ENCODE measurements at regions not wholly inside any gene's neighbourhood (a gene's known extent, or its start where the extent isn't known, plus 50 kb on each side); places are given as distances from the start of the nearest gene placed in this dataset.

DNA sequence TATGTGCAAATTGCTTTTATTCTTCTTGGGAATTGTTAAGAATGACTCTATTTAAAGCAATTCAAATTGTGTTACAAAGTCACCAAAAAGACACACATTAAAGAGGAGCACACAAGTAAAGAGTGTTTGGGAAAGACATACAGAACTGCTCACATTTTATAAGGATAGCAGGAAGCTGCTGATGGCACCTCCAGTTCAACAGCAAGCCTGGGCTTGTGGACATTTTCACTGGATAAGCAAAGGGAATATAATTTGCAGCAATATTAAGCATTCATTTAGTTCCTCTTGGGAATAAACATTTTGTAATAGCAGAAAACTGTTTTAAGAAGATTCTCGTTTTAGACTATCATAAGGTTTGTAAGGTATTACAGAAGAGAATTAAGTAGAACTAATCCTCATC lies 1271.9 kb downstream of the ZPLD1 start:
- TF ChIP-seq L3MBTL2 (conservative IDR thresholded peaks at IDR 0.05) (no peak), FOXK2 (IDR thresholded peaks at IDR 0.05) (no peak), TARDBP (IDR thresholded peaks at IDR 0.05) (no peak), FOXM1 (IDR thresholded peaks at IDR 0.05; ENCODE audit: borderline replicate concordance) (no peak)
- no peak for DNase-seq (ENCODE audit: extremely low spot score)
- CTCF ChIA-PET, result no interaction called here
- POLR2A ChIA-PET, result no interaction called here

DNA sequence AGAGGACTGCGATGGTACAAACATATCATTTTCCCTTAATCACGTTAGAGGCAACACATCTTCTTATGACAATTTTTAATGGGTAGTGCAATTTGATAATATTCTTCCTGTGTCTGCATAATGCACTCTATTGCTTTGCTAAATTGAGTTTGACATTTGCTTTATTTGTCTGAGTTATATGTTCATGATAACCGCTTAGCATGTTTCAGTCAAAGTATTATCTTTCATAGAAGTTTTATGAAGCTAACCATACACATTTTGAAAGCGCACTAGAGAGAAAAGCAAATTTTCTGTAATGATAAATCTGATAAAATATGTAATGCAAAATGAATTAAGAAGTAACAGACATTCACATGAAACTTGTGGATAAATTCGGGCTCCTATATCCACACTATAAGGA lies 1276.9 kb downstream of the ZPLD1 start:
- DNase-seq (ENCODE audit: extremely low spot score), result no peak
- TF ChIP-seq FOXK2 (IDR thresholded peaks at IDR 0.05) (no peak), NFRKB (IDR thresholded peaks at IDR 0.05) (no peak), HDGF (IDR thresholded peaks at IDR 0.05; ENCODE audit: borderline replicate concordance) (no peak), TARDBP (IDR thresholded peaks at IDR 0.05) (no peak), ELF4 (IDR thresholded peaks at IDR 0.05) (no peak), CTBP1 (IDR thresholded peaks at IDR 0.05; ENCODE audit: borderline replicate concordance) (no peak), FOXM1 (IDR thresholded peaks at IDR 0.05; ENCODE audit: borderline replicate concordance) (no peak), FOXA1 (IDR thresholded peaks at IDR 0.05) (no peak), BHLHE40 (IDR thresholded peaks at IDR 0.05; ENCODE audit: borderline replicate concordance) (no peak), L3MBTL2 (conservative IDR thresholded peaks at IDR 0.05) (no peak), SP1 (IDR thresholded peaks at IDR 0.05) (no peak), ZNF384 (IDR thresholded peaks at IDR 0.05) (no peak), ARNT (IDR thresholded peaks at IDR 0.05) (no peak), SUZ12 (IDR thresholded peaks at IDR 0.05) (no peak), LEF1 (IDR thresholded peaks at IDR 0.05; ENCODE audit: borderline replicate concordance) (no peak)
- TF ChIP-seq, protein P1, sequence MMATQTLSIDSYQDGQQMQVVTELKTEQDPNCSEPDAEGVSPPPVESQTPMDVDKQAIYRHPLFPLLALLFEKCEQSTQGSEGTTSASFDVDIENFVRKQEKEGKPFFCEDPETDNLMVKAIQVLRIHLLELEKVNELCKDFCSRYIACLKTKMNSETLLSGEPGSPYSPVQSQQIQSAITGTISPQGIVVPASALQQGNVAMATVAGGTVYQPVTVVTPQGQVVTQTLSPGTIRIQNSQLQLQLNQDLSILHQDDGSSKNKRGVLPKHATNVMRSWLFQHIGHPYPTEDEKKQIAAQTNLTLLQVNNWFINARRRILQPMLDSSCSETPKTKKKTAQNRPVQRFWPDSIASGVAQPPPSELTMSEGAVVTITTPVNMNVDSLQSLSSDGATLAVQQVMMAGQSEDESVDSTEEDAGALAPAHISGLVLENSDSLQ (IDR thresholded peaks at IDR 0.05), result no peak
- CTCF ChIA-PET, result interaction anchor here (0.6 kb wide), 1 partner anchor 452 kb away, joined by 3 read pairs; no protein-coding TSS in a partner anchor
- POLR2A ChIA-PET, result no interaction called here

DNA sequence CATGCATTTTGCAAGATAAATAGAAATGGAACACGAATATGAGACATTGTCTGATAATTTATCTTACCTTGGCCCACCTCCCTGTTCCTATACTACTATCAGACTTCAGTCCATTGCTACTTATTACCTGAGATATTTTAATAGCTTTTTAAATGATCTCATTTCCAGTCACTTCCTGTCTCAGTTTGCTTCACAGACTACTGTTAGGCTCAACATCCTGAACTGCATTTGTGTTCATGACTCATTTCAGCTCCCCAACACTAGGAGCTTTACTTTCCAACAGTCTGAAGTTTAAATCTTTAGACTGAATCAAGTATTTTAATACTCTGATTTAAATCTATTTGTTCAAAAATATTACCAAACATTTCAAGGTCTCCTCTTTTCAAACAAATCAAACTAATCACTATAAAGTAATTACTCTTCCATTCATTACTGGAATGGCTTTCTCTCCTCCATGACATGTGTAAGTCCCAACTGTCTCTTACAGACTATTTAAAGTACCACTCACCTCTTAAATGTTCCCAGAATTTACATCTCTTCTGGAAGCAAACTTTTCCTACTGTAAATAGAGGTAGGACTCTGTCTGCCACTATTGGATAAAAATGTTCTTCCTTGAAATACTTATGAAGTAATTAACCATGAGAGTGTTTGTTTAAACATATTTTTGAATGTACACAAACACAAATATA lies 1277.6 kb downstream of the ZPLD1 start:
- TF ChIP-seq SUZ12 (IDR thresholded peaks at IDR 0.05) (no peak), FOXM1 (IDR thresholded peaks at IDR 0.05; ENCODE audit: borderline replicate concordance) (no peak), TARDBP (IDR thresholded peaks at IDR 0.05) (no peak), FOXK2 (IDR thresholded peaks at IDR 0.05) (no peak), FOXA1 (IDR thresholded peaks at IDR 0.05) (no peak), LEF1 (IDR thresholded peaks at IDR 0.05; ENCODE audit: borderline replicate concordance) (no peak), L3MBTL2 (conservative IDR thresholded peaks at IDR 0.05) (no peak), ZNF384 (IDR thresholded peaks at IDR 0.05) (no peak), CTBP1 (IDR thresholded peaks at IDR 0.05; ENCODE audit: borderline replicate concordance) (no peak), ARNT (IDR thresholded peaks at IDR 0.05) (no peak), BHLHE40 (IDR thresholded peaks at IDR 0.05; ENCODE audit: borderline replicate concordance) (no peak), NFRKB (IDR thresholded peaks at IDR 0.05) (no peak), HDGF (IDR thresholded peaks at IDR 0.05; ENCODE audit: borderline replicate concordance) (no peak), SP1 (IDR thresholded peaks at IDR 0.05) (no peak), ELF4 (IDR thresholded peaks at IDR 0.05) (no peak)
- TF ChIP-seq, protein P1 (IDR thresholded peaks at IDR 0.05), result no peak
- ChIA-PET POLR2A (no interaction called here), CTCF (interaction anchor here (0.6 kb wide), 1 partner anchor 452 kb away, joined by 3 read pairs; no protein-coding TSS in a partner anchor)
- DNase-seq (ENCODE audit: extremely low spot score), result no peak

DNA sequence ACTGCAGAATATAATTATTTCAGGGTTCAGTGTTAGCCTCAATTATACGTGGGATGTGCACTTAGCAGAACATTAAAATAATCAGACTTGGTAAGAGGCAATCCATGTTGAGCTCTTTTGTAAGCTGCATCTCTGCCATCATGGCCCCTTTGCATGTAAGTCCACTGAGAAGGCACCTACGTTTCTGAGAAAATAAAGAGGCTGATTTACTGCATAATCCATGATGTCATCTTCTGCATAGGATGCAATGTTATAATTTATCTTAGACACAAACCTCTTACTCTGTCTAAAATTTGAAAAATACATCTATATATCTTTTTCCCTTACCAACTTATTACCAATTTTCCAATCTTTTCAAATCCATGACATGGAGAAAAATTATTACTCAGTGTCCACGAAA lies 1294.7 kb downstream of the ZPLD1 start:
- no peak for TF ChIP-seq ZNF384 (IDR thresholded peaks at IDR 0.05)
- TF ChIP-seq LEF1 (IDR thresholded peaks at IDR 0.05; ENCODE audit: borderline replicate concordance), result no peak
- no peak for TF ChIP-seq ARNT (IDR thresholded peaks at IDR 0.05)
- ChIA-PET POLR2A (no interaction called here), CTCF (no interaction called here)
- DNase-seq (ENCODE audit: extremely low spot score), result no peak

DNA sequence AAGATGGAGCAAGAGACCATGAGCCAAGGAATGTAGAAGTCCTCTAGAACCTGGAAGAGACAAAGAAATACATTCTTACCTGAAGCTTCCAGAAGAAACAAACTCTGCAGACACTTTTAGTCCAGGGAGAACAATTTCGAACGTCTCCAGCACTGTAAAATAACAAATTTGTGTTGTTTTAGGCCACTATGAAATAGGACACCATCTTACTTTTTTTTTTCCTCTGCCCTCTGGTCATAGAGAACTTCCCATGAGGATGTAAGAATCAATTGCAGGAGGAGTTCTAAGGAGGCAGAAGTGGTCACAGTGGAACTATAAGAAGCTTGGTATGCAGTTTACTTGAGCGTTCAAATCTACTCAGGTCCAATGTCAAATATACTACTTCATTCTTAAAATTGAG lies 1295.9 kb downstream of the ZPLD1 start:
- ChIA-PET POLR2A (no interaction called here), CTCF (no interaction called here)
- peak; percentile 92 for TF ChIP-seq ZNF384 (IDR thresholded peaks at IDR 0.05)
- TF ChIP-seq TARDBP (IDR thresholded peaks at IDR 0.05), result no peak
- DNase-seq (ENCODE audit: extremely low spot score), result no peak

DNA sequence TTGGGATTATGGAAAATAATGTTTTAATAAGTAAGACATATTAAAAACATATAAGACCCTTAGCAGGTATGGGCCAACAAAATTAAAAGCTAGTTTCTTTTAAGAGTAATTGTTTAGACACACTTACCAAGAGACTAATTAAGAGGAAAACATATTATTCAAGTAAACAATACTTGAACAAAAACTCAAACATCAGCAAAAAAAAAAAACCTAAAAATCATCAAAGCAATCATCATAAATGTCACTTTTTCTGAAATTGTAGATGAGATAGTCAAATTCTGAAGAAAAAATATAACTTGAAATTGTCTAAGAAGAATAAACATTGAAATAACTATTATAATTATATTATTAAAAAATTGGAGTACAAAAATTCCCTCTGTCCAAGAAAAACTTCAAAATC lies 1318.2 kb downstream of the ZPLD1 start:
- CTCF ChIA-PET, result no interaction called here
- POLR2A ChIA-PET, result no interaction called here
- no peak for DNase-seq (ENCODE audit: extremely low spot score)
- TF ChIP-seq L3MBTL2 (conservative IDR thresholded peaks at IDR 0.05) (no peak), TARDBP (IDR thresholded peaks at IDR 0.05) (no peak), SP1 (IDR thresholded peaks at IDR 0.05) (no peak), BHLHE40 (IDR thresholded peaks at IDR 0.05; ENCODE audit: borderline replicate concordance) (no peak), FOXA1 (IDR thresholded peaks at IDR 0.05) (no peak), CTBP1 (IDR thresholded peaks at IDR 0.05; ENCODE audit: borderline replicate concordance) (no peak), ZNF384 (IDR thresholded peaks at IDR 0.05) (no peak), NFRKB (IDR thresholded peaks at IDR 0.05) (no peak)

DNA sequence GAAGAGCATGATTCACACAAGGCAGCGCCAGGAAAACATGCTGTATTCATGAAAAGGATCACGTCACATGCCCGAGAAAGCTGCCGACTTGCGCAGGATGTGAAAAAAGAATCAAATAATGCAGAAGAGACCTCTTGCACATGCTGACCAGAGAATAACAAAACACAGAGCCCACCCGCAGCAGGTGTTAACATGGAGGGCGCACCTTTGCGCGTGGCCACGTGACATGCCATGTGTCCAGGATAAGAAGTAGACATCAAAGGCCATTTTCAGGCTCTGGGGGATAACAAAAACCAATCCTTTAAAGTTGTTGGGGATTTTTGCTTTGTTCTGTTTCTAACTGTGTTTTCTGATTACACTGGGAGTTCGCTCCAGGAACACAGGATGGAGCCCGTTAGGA lies 1332.8 kb downstream of the ZPLD1 start:
- ChIA-PET POLR2A (no interaction called here), CTCF (no interaction called here)
- TF ChIP-seq ELF4 (IDR thresholded peaks at IDR 0.05) (no peak), ZNF384 (IDR thresholded peaks at IDR 0.05) (no peak), FOXM1 (IDR thresholded peaks at IDR 0.05; ENCODE audit: borderline replicate concordance) (no peak), TARDBP (IDR thresholded peaks at IDR 0.05) (no peak), SP1 (IDR thresholded peaks at IDR 0.05) (no peak), FOXK2 (IDR thresholded peaks at IDR 0.05) (no peak), HDGF (IDR thresholded peaks at IDR 0.05; ENCODE audit: borderline replicate concordance) (no peak), LEF1 (IDR thresholded peaks at IDR 0.05; ENCODE audit: borderline replicate concordance) (no peak), NFRKB (IDR thresholded peaks at IDR 0.05) (no peak), ARNT (IDR thresholded peaks at IDR 0.05) (no peak)
- TF ChIP-seq, protein P1 (IDR thresholded peaks at IDR 0.05), result no peak
- DNase-seq (ENCODE audit: extremely low spot score), result no peak

Data from HEK293T (cell line).